ENCODE measurements at regions not wholly inside any gene's neighbourhood (a gene's known extent, or its start where the extent isn't known, plus 50 kb on each side); places are given as distances from the start of the nearest gene placed in this dataset.

GRCh38 chr10:118808601-118809356 is 54.0 kb upstream of the CACUL1 start:
- CTCF ChIA-PET = no interaction called here
- FAIRE-seq = no peak
- TF ChIP-seq CBX8 (IDR thresholded peaks at IDR 0.05) (no peak), NR3C1 (IDR thresholded peaks at IDR 0.05) (no peak), CHD4 (IDR thresholded peaks at IDR 0.05; ENCODE audit: borderline replicate concordance) (no peak), FOSB (CRISPR knock-in tag; IDR thresholded peaks at IDR 0.05) (no peak), HOXB13 (CRISPR knock-in tag; IDR thresholded peaks at IDR 0.05; ENCODE audit: low read depth) (no peak)
- H3K4me2 ChIP-seq = no peak overlapping the region
- no peak for ATAC-seq
- POLR2A ChIA-PET = no interaction called here
- H3K4me1 ChIP-seq = no peaks in the 10 kb centered on the region
- no peak overlapping the region for H3K27ac ChIP-seq
- WGBS (ENCODE audit: missing lambda C conversion rate) = 86% methylated on average over 21 of the region's 21 CpGs
- no peak for DNase-seq (ENCODE audit: low read depth in 1 of 2, low spot score in 1 of 2)
- no peak overlapping the region for H3K4me3 ChIP-seq
- H3K9me3 ChIP-seq = no peaks in the 10 kb centered on the region

- H3K4me1 ChIP-seq = no peaks in the 10 kb centered on the region
- H3K9me3 ChIP-seq = no peaks in the 10 kb centered on the region
- POLR2A ChIA-PET = no interaction called here
- 66% methylated on average over 18 of the region's 20 CpGs for WGBS (ENCODE audit: missing lambda C conversion rate)
- ATAC-seq (no peak), FAIRE-seq (no peak), DNase-seq (ENCODE audit: low read depth in 1 of 2, low spot score in 1 of 2) (no peak)
- H3K4me3 ChIP-seq = no peak overlapping the region
- no peak overlapping the region for H3K27ac ChIP-seq
- TF ChIP-seq KDM5A (IDR thresholded peaks at IDR 0.05) = no peak
- no peak overlapping the region for H3K4me2 ChIP-seq
- CTCF ChIA-PET = no interaction called here
Observed at GRCh38 chr10:118809357-118810220, 54.8 kb upstream of the CACUL1 start.

DNA sequence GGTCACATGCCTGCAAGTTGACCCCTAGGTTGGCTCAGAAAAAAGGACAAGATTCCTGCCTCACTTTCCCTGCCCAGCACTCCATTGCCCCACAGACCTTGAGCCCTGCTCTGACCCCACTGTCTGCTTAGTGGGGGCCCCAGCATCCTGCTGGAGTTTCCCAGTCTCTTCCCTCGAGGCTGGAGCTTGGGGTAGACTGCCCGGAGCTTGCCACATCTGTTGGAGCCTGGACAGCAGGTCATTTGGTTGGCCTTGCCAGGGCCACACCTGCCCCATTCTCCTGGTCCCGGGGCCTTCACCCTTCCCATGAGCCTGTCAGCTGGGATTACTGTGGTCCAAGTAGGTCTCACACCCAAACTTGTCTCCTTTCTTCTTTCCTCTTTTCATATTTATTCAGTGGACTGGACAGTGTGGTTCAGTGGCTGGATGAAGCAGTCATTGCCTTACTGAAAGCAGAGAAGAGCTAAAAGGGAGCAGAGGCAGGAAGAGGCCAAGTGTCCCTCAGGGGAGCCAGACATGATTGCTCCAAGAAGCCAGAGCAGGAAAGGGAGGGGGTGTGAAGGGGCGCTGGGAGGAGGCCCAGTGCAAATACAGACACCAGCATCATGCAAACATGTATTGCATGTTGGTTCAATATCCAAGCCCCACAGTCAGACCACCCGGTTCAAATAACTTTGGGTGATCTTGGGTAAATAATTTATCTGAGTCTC is 56.2 kb upstream of the CACUL1 start:
- Histone ChIP-seq H3K27ac (no peak overlapping the region), H3K4me2 (no peak overlapping the region), H3K4me3 (no peak overlapping the region), H3K9me3 (no peaks in the 10 kb centered on the region), H3K4me1 (no peaks in the 10 kb centered on the region)
- DNase-seq (ENCODE audit: low read depth in 1 of 2, low spot score in 1 of 2) = no peak
- no peak for TF ChIP-seq ZNF302 (CRISPR knock-in tag; IDR thresholded peaks at IDR 0.05)
- no peak for TF ChIP-seq TFCP2L1 (CRISPR knock-in tag; IDR thresholded peaks at IDR 0.05)
- TF ChIP-seq KDM1A (IDR thresholded peaks at IDR 0.05; ENCODE audit: low read depth) = no peak
- no peak for TF ChIP-seq ZFP36 (IDR thresholded peaks at IDR 0.05; ENCODE audit: borderline replicate concordance, partially characterized antibody)
- TF ChIP-seq JUNB (IDR thresholded peaks at IDR 0.05) = no peak
- TF ChIP-seq FOSL2 (IDR thresholded peaks at IDR 0.05) = no peak
- no peak for TF ChIP-seq FOSL2 (CRISPR knock-in tag; IDR thresholded peaks at IDR 0.05)
- CTCF ChIA-PET = no interaction called here
- WGBS (ENCODE audit: missing lambda C conversion rate) = 35% methylated on average over 5 of the region's 5 CpGs
- POLR2A ChIA-PET = no interaction called here
- no peak for FAIRE-seq
- ATAC-seq = no peak

DNA sequence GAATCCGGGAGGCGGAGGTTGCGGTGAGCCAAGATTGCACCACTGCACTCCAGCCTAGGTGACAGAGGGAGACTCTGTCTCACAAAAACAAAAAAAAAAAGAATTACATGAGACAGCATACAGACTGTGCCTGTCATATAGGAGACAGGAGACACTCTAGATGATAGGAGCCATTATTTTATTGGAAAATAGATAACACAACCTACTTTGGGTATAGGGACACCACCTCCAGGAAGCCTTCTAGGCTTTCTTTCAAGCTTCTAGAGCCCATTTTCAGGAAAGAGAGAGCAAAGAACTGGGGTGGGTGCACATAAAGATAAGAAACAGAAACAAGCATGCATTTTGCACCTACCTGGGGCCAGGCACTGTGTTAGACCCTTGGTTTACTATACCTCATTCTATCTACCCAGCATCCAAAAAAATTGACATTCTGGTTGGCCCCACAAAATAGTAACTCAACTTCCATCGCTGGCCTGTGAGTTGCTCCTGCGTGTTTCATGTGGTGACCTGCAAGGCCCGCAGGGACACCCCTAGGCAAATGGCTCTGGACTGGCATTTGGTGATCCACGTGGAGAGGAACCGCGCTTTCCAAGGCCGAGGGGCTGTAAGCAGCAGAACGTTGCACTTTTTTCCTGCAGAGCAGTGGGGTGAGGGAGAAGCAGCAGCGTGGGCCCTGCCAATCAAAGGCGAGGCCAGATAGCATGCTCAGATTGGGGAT is 57.1 kb upstream of the CACUL1 start:
- Histone ChIP-seq H3K4me1 (no peaks in the 10 kb centered on the region), H3K9me3 (no peaks in the 10 kb centered on the region), H3K27ac (no peak overlapping the region), H3K4me2 (no peak overlapping the region), H3K4me3 (no peak overlapping the region)
- peak; percentile 85 for TF ChIP-seq ZFP36 (IDR thresholded peaks at IDR 0.05; ENCODE audit: borderline replicate concordance, partially characterized antibody)
- no peak for TF ChIP-seq CBX8 (IDR thresholded peaks at IDR 0.05)
- no peak for ATAC-seq
- ChIA-PET CTCF (interaction anchor here (0.9 kb wide), 1 partner anchor 35 kb away, joined by 3 read pairs; no protein-coding TSS in a partner anchor), POLR2A (no interaction called here)
- DNase-seq (ENCODE audit: low read depth in 1 of 2, low spot score in 1 of 2) = no peak
- FAIRE-seq = no peak
- WGBS (ENCODE audit: missing lambda C conversion rate) = 65% methylated on average over 9 of the region's 13 CpGs

DNA sequence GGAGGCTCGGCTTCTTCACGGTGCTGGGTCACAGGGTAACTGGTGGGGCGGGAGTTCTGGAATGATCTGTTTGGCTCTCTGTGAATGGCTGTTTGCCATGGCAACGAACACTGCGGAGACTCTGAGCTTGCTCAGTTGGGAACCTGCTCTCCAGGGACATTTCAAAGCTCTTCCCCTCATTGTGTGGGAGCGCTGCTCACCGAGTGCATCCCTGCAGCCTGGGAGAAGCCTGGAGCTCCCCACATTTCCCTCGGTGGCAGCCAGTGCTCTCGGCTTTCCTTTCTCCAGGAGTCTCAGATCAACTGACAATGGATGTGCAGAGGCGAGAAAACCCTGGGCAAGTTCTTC is 57.6 kb upstream of the CACUL1 start:
- 61% methylated on average over 10 of the region's 10 CpGs for WGBS (ENCODE audit: missing lambda C conversion rate)
- Histone ChIP-seq H3K4me1 (no peaks in the 10 kb centered on the region), H3K4me3 (no peak overlapping the region), H3K27ac (no peak overlapping the region), H3K4me2 (no peak overlapping the region), H3K9me3 (no peaks in the 10 kb centered on the region)
- FAIRE-seq (no peak), ATAC-seq (peak in 1 of 2 experiments; percentile 13; a peak in 1 of 6 replicates), DNase-seq (ENCODE audit: low read depth in 1 of 2, low spot score in 1 of 2) (no peak)
- CTCF ChIA-PET = interaction anchor here (0.9 kb wide), 1 partner anchor 35 kb away, joined by 3 read pairs; no protein-coding TSS in a partner anchor
- POLR2A ChIA-PET = no interaction called here
- TF ChIP-seq BCL3 (IDR thresholded peaks at IDR 0.05) (no peak), FOSB (CRISPR knock-in tag; IDR thresholded peaks at IDR 0.05) (no peak), RCOR1 (IDR thresholded peaks at IDR 0.05; ENCODE audit: low read depth, low read length) (no peak), ZSCAN20 (CRISPR knock-in tag; IDR thresholded peaks at IDR 0.05) (no peak), JUN (IDR thresholded peaks at IDR 0.05) (no peak), RFX5 (IDR thresholded peaks at IDR 0.05) (no peak), MAZ (IDR thresholded peaks at IDR 0.05; ENCODE audit: borderline replicate concordance, low read depth, low read length) (no peak), CEBPB (IDR thresholded peaks at IDR 0.05) (no peak), MAFK (IDR thresholded peaks at IDR 0.05; ENCODE audit: partially characterized antibody) (no peak)
- TF ChIP-seq, protein P1, sequence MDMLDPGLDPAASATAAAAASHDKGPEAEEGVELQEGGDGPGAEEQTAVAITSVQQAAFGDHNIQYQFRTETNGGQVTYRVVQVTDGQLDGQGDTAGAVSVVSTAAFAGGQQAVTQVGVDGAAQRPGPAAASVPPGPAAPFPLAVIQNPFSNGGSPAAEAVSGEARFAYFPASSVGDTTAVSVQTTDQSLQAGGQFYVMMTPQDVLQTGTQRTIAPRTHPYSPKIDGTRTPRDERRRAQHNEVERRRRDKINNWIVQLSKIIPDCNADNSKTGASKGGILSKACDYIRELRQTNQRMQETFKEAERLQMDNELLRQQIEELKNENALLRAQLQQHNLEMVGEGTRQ (IDR thresholded peaks at IDR 0.05) = no peak
